WTC11 (cell line): ENCODE measurements at regions not wholly inside any gene's neighbourhood (a gene's known extent, or its start where the extent isn't known, plus 50 kb on each side); places are given as distances from the start of the nearest gene placed in this dataset.

Experiments used
- CREB1 ChIP-seq: sonication (generic); formaldehyde crosslinking; IDR thresholded peaks from 2 replicates; pipeline ENCODE4 v1.8.0; 2023; ENCODE audit warnings: mild to moderate bottlenecking, missing genetic modification reagents
- CTCF ChIP-seq: fragments of 200-600 bp; IDR thresholded peaks from 2 replicates; pipeline ENCODE4 v1.8.0; 2022; ENCODE audit warnings: antibody characterized with exemption
- MAX ChIP-seq: sonication (generic); formaldehyde crosslinking; IDR thresholded peaks from 2 replicates; pipeline ENCODE4 v1.8.0; 2022; ENCODE audit warnings: mild to moderate bottlenecking, missing genetic modification reagents
- MXD4 ChIP-seq: fragments of 250-450 bp; sonication (Bioruptor Pico); IDR thresholded peaks from 2 replicates; pipeline ENCODE4 v1.8.0; 2021; ENCODE audit warnings: mild to moderate bottlenecking, moderate library complexity, borderline replicate concordance
- NFE2L1 ChIP-seq: sonication (generic); formaldehyde crosslinking; IDR thresholded peaks from 2 replicates; pipeline ENCODE4 v1.8.1; 2023; ENCODE audit warnings: missing genetic modification reagents
- NFYB ChIP-seq: sonication (generic); formaldehyde crosslinking; conservative IDR thresholded peaks from 2 replicates; pipeline ENCODE4 v1.8.0; 2022; ENCODE audit warnings: low read depth, missing genetic modification reagents
- NR2C2 ChIP-seq: sonication (generic); formaldehyde crosslinking; IDR thresholded peaks from 2 replicates; pipeline ENCODE4 v1.8.0; 2022; ENCODE audit warnings: mild to moderate bottlenecking, missing genetic modification reagents
- SOX15 ChIP-seq: fragments of 250-450 bp; sonication (Bioruptor Pico); IDR thresholded peaks from 2 replicates; pipeline ENCODE4 v1.9.0; 2021; ENCODE audit warnings: mild to moderate bottlenecking
- ZBTB21 ChIP-seq: sonication (generic); formaldehyde crosslinking; IDR thresholded peaks from 2 replicates; pipeline ENCODE4 v1.8.1; 2023; ENCODE audit warnings: mild to moderate bottlenecking, missing genetic modification reagents, borderline replicate concordance
- ZNF232 ChIP-seq: sonication (generic); formaldehyde crosslinking; IDR thresholded peaks from 2 replicates; pipeline ENCODE4 v1.8.0; 2022; ENCODE audit warnings: mild to moderate bottlenecking, missing genetic modification reagents
- ZNF416 ChIP-seq: fragments of 250-450 bp; sonication (Bioruptor Pico); IDR thresholded peaks from 2 replicates; pipeline ENCODE4 v1.9.0; 2021; ENCODE audit warnings: mild to moderate bottlenecking, inconsistent platforms
- TF ChIP-seq, protein P1 (sequence below): sonication (generic); formaldehyde crosslinking; conservative IDR thresholded peaks from 2 replicates; pipeline ENCODE4 v1.8.1; 2022; ENCODE audit warnings: mild to moderate bottlenecking, missing genetic modification reagents
- TF ChIP-seq, protein P2 (sequence below): sonication (generic); formaldehyde crosslinking; IDR thresholded peaks from 2 replicates; pipeline ENCODE4 v1.8.1; 2022; ENCODE audit warnings: missing genetic modification reagents, borderline replicate concordance
- TF ChIP-seq, protein P3 (sequence below): fragments of 250-450 bp; sonication (Bioruptor Pico); IDR thresholded peaks from 2 replicates; pipeline ENCODE4 v1.8.0; 2021; ENCODE audit warnings: mild to moderate bottlenecking

GRCh38 chr1:189787201-189787600 is 690.5 kb downstream of the BRINP3 start:
- no peak for TF ChIP-seq MAX (CRISPR knock-in tag)
- no peak for TF ChIP-seq CREB1 (CRISPR knock-in tag)
- no peak for TF ChIP-seq CTCF
- TF ChIP-seq, protein P1, sequence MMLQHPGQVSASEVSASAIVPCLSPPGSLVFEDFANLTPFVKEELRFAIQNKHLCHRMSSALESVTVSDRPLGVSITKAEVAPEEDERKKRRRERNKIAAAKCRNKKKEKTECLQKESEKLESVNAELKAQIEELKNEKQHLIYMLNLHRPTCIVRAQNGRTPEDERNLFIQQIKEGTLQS (CRISPR knock-in tag): no peak
- TF ChIP-seq, protein P2, sequence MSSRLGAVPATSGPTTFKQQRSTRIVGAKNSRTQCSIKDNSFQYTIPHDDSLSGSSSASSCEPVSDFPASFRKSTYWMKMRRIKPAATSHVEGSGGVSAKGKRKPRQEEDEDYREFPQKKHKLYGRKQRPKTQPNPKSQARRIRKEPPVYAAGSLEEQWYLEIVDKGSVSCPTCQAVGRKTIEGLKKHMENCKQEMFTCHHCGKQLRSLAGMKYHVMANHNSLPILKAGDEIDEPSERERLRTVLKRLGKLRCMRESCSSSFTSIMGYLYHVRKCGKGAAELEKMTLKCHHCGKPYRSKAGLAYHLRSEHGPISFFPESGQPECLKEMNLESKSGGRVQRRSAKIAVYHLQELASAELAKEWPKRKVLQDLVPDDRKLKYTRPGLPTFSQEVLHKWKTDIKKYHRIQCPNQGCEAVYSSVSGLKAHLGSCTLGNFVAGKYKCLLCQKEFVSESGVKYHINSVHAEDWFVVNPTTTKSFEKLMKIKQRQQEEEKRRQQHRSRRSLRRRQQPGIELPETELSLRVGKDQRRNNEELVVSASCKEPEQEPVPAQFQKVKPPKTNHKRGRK: no peak
- TF ChIP-seq NFE2L1 (CRISPR knock-in tag): no peak
- TF ChIP-seq, protein P3, sequence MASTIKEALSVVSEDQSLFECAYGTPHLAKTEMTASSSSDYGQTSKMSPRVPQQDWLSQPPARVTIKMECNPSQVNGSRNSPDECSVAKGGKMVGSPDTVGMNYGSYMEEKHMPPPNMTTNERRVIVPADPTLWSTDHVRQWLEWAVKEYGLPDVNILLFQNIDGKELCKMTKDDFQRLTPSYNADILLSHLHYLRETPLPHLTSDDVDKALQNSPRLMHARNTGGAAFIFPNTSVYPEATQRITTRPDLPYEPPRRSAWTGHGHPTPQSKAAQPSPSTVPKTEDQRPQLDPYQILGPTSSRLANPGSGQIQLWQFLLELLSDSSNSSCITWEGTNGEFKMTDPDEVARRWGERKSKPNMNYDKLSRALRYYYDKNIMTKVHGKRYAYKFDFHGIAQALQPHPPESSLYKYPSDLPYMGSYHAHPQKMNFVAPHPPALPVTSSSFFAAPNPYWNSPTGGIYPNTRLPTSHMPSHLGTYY (CRISPR knock-in tag): no peak
- no peak for TF ChIP-seq NFYB (CRISPR knock-in tag)
- no peak for TF ChIP-seq SOX15 (CRISPR knock-in tag)
- no peak for TF ChIP-seq ZBTB21
- TF ChIP-seq ZNF416 (CRISPR knock-in tag): no peak
- no peak for TF ChIP-seq NR2C2 (CRISPR knock-in tag)
- no peak for TF ChIP-seq ZNF232 (CRISPR knock-in tag)
- no peak for TF ChIP-seq MXD4 (CRISPR knock-in tag)
